ENCODE measurements at regions not wholly inside any gene's neighbourhood (a gene's known extent, or its start where the extent isn't known, plus 50 kb on each side); places are given as distances from the start of the nearest gene placed in this dataset.
"Not testable (repeated sequence)": the region's sequence is repeated elsewhere in the genome, so short reads cannot be mapped to it uniquely, and the experiment has no call there.

GRCh38 chr21:7953058-7953457 is 2568.3 kb upstream of the TPTE start:
- no peak for DNase-seq
- intact Hi-C loops (cut with DNase I): no loop called here

- intact Hi-C loops (cut with DNase I): not testable (repeated sequence)
- peak in 2 of 42 donors; percentile 3 to 7 for DNase-seq
These were observed 2565.9 kb upstream of the TPTE start for GRCh38 chr21:7955358-7956073.

- DNase-seq; intact Hi-C loops (cut with DNase I): not testable (repeated sequence)
These were observed 2565.3 kb upstream of the TPTE start for GRCh38 chr21:7956074-7956452.

- DNase-seq; intact Hi-C loops (cut with DNase I): not testable (repeated sequence)
These were observed 2564.2 kb upstream of the TPTE start for GRCh38 chr21:7956998-7957712.

- no peak for DNase-seq
- intact Hi-C loops (cut with DNase I): no loop called here
These were observed 2563.7 kb upstream of the TPTE start for GRCh38 chr21:7957713-7958064.

Measured in head of caudate nucleus (tissue), 42 donors.